SK-N-SH treated with all-trans-retinoic acid at 6 μM for 48 hours (cell line): ENCODE measurements at regions not wholly inside any gene's neighbourhood (a gene's known extent, or its start where the extent isn't known, plus 50 kb on each side); places are given as distances from the start of the nearest gene placed in this dataset.
A peak's percentile ranks its signal among the peaks of the same experiment; 100 is the strongest.

Experiments used
- ATAC-seq: fragments of 200-7000 bp; cut with Tn5 transposase; 3 replicates; pipeline ENCODE4 v1.9.1; 2020; ENCODE audit warnings: mild to moderate bottlenecking, moderate library complexity
- CREB5 ChIP-seq: fragments of 250-450 bp; sonication (Bioruptor Pico); IDR thresholded peaks from 2 replicates; pipeline ENCODE4 v1.5.1; 2020; ENCODE audit warnings: low read depth, mild to moderate bottlenecking, moderate library complexity
- CSDC2 ChIP-seq: fragments of 250-450 bp; sonication (Bioruptor Pico); IDR thresholded peaks from 2 replicates; pipeline ENCODE4 v1.5.0; 2020; ENCODE audit warnings: mild to moderate bottlenecking, moderate library complexity
- CSRNP3 ChIP-seq: fragments of 250-450 bp; sonication (Bioruptor Pico); IDR thresholded peaks from 2 replicates; pipeline ENCODE4 v1.5.1; 2021; ENCODE audit warnings: mild to moderate bottlenecking, moderate library complexity
- ESRRG ChIP-seq: fragments of 250-450 bp; sonication (Bioruptor Pico); IDR thresholded peaks from 2 replicates; pipeline ENCODE4 v1.6.1; 2021; ENCODE audit warnings: mild to moderate bottlenecking
- GLIS3 ChIP-seq: fragments of 250-450 bp; sonication (Bioruptor Pico); IDR thresholded peaks from 2 replicates; pipeline ENCODE4 v1.5.0; 2020; ENCODE audit warnings: mild to moderate bottlenecking, moderate library complexity
- ISL1 ChIP-seq: fragments of 250-450 bp; sonication (Bioruptor Pico); IDR thresholded peaks from 2 replicates; pipeline ENCODE4 v2.1.2; 2022; ENCODE audit warnings: mild to moderate bottlenecking, moderate library complexity
- PATZ1 ChIP-seq: fragments of 250-450 bp; sonication (Bioruptor Pico); IDR thresholded peaks from 2 replicates; pipeline ENCODE4 v1.8.0; 2020; ENCODE audit warnings: mild to moderate bottlenecking, moderate library complexity, borderline replicate concordance
- POU6F1 ChIP-seq: fragments of 250-450 bp; sonication (Bioruptor Pico); IDR thresholded peaks from 2 replicates; pipeline ENCODE4 v1.8.0; 2021; ENCODE audit warnings: low read depth, mild to moderate bottlenecking, moderate library complexity, borderline replicate concordance
- PPARA ChIP-seq: fragments of 250-450 bp; sonication (Bioruptor Pico); IDR thresholded peaks from 2 replicates; pipeline ENCODE4 v1.5.0; 2020; ENCODE audit warnings: mild to moderate bottlenecking, borderline replicate concordance
- RARB ChIP-seq: fragments of 250-450 bp; sonication (Bioruptor Pico); IDR thresholded peaks from 2 replicates; pipeline ENCODE4 v1.8.0; 2021; ENCODE audit warnings: mild to moderate bottlenecking, moderate library complexity
- SNAI2 ChIP-seq: fragments of 250-450 bp; sonication (Bioruptor Pico); IDR thresholded peaks from 2 replicates; pipeline ENCODE4 v1.5.0; 2020; ENCODE audit warnings: mild to moderate bottlenecking, moderate library complexity
- TCF4 ChIP-seq: fragments of 250-450 bp; sonication (Bioruptor Pico); IDR thresholded peaks from 2 replicates; pipeline ENCODE4 v1.8.0; 2021; ENCODE audit warnings: mild to moderate bottlenecking, moderate library complexity, borderline replicate concordance
- TOX ChIP-seq: fragments of 250-450 bp; sonication (Bioruptor Pico); IDR thresholded peaks from 2 replicates; pipeline ENCODE4 v1.8.0; 2021; ENCODE audit warnings: mild to moderate bottlenecking, moderate library complexity, borderline replicate concordance
- TSHZ2 ChIP-seq: fragments of 250-450 bp; sonication (Bioruptor Pico); IDR thresholded peaks from 2 replicates; pipeline ENCODE4 v1.5.0; 2020; ENCODE audit warnings: mild to moderate bottlenecking, moderate library complexity
- ZC3H10 ChIP-seq: fragments of 250-450 bp; sonication (Bioruptor Pico); IDR thresholded peaks from 2 replicates; pipeline ENCODE4 v1.5.1; 2021; ENCODE audit warnings: mild to moderate bottlenecking, moderate library complexity
- ZFP3 ChIP-seq: fragments of 250-450 bp; sonication (Bioruptor Pico); IDR thresholded peaks from 2 replicates; pipeline ENCODE4 v1.5.0; 2020; ENCODE audit warnings: mild to moderate bottlenecking, moderate library complexity
- ZFP30 ChIP-seq: fragments of 450-650 bp; formaldehyde crosslinking; IDR thresholded peaks from 2 replicates; pipeline ENCODE4 v1.5.0; 2022; ENCODE audit warnings: mild to moderate bottlenecking, moderate library complexity
- ZNF565 ChIP-seq: fragments of 450-650 bp; formaldehyde crosslinking; conservative IDR thresholded peaks from 2 replicates; pipeline ENCODE4 v1.5.0; 2020; ENCODE audit warnings: low read depth, mild to moderate bottlenecking, moderate library complexity
- ZNF70 ChIP-seq: fragments of 450-650 bp; formaldehyde crosslinking; IDR thresholded peaks from 2 replicates; pipeline ENCODE4 v1.5.0; 2020; ENCODE audit warnings: mild to moderate bottlenecking, moderate library complexity
- ZNF8 ChIP-seq: fragments of 450-650 bp; formaldehyde crosslinking; IDR thresholded peaks from 2 replicates; pipeline ENCODE4 v1.5.0; 2020; ENCODE audit warnings: mild to moderate bottlenecking, moderate library complexity

- ATAC-seq: no peak
- TF ChIP-seq CSDC2 (CRISPR knock-in tag) (no peak), GLIS3 (CRISPR knock-in tag) (no peak)
Observed at GRCh38 chr16:54397190-54397835, 110.7 kb upstream of the IRX3 start.

- ATAC-seq: no peak
Observed at GRCh38 chr16:54389836-54390494, 103.4 kb upstream of the IRX3 start.

GRCh38 chr16:54385141-54385540, 98.6 kb upstream of the IRX3 start:
- ATAC-seq: no peak
- TF ChIP-seq RARB (CRISPR knock-in tag): no peak
- TF ChIP-seq PPARA: no peak
- no peak for TF ChIP-seq ZFP3 (CRISPR knock-in tag)
- TF ChIP-seq ZNF565: no peak
- TF ChIP-seq CSDC2 (CRISPR knock-in tag): no peak
- TF ChIP-seq ZNF70 (CRISPR knock-in tag): no peak
- no peak for TF ChIP-seq TSHZ2 (CRISPR knock-in tag)
- TF ChIP-seq ZFP30: no peak
- TF ChIP-seq ZNF8: no peak
- no peak for TF ChIP-seq POU6F1 (CRISPR knock-in tag)
- no peak for TF ChIP-seq ZC3H10 (CRISPR knock-in tag)
- TF ChIP-seq SNAI2 (CRISPR knock-in tag): no peak
- no peak for TF ChIP-seq ISL1 (CRISPR knock-in tag)
- TF ChIP-seq PATZ1 (CRISPR knock-in tag): no peak
- TF ChIP-seq TOX (CRISPR knock-in tag): no peak

More at GRCh38 chr16:54389836-54390494, 103.4 kb upstream of the IRX3 start:
- no peak for TF ChIP-seq GLIS3 (CRISPR knock-in tag)
- TF ChIP-seq TCF4 (CRISPR knock-in tag): 0 out of 2 replicates have a peak, but pooled peaks have one; percentile 13

GRCh38 chr16:54381601-54382313, 95.2 kb upstream of the IRX3 start:
- no peak for TF ChIP-seq ZFP30
- ATAC-seq: no peak

GRCh38 chr16:54375071-54375470, 88.5 kb upstream of the IRX3 start:
- ATAC-seq: no peak
- TF ChIP-seq ESRRG (CRISPR knock-in tag) (no peak), SNAI2 (CRISPR knock-in tag) (no peak), CSRNP3 (CRISPR knock-in tag) (no peak), ZFP3 (CRISPR knock-in tag) (no peak), CREB5 (no peak), GLIS3 (CRISPR knock-in tag) (no peak), TOX (CRISPR knock-in tag) (no peak), PATZ1 (CRISPR knock-in tag) (no peak), ZC3H10 (CRISPR knock-in tag) (no peak), CSDC2 (CRISPR knock-in tag) (no peak), POU6F1 (CRISPR knock-in tag) (no peak)
